ENCODE measurements at regions not wholly inside any gene's neighbourhood (a gene's known extent, or its start where the extent isn't known, plus 50 kb on each side); places are given as distances from the start of the nearest gene placed in this dataset.

DNA sequence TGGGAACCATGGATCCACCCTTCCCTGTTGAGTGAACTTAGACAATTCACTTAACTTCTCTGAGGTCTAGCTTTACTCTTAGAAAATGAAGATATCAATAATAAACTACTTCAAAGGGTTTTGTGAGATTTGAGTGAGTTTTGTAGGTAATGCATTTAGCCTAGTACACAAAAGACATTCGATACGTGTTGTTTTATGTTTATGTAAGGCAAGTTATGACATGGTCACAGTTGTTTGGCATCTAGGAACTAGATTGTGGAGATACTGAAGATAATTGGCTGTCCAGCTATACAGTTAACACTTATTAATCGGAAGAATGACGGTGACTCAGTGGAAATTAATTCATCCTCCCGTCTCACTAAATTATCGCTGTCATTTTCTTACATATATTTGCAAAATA lies 1781.1 kb upstream of the TENM3 start:
- Histone ChIP-seq H3K4me3 (no peak overlapping the region), H3K9me3 (no peaks in the 10 kb centered on the region), H3K36me3 (no peaks in the 10 kb centered on the region), H3K27me3 (no peaks in the 10 kb centered on the region)
- no peak for DNase-seq

DNA sequence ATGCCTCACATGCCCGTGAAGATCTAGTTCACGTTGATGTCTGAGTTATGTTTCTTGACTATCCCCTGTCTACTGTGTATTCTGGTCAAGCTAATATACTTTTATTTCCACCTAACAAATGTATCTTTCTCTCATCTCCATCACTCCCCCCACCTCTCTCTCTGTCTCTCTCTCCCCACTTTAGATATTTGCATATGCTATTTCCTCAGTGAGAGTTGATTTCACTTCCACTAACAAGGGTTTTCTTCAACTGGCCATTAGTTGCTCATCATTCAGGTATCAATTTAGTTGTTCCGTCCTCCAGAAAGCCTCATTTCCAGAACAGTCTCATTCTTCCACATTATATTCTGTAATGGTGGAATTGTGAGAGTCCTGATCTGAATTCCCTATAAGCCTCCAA lies 1777.8 kb upstream of the TENM3 start:
- H3K4me3 ChIP-seq: no peak overlapping the region

DNA sequence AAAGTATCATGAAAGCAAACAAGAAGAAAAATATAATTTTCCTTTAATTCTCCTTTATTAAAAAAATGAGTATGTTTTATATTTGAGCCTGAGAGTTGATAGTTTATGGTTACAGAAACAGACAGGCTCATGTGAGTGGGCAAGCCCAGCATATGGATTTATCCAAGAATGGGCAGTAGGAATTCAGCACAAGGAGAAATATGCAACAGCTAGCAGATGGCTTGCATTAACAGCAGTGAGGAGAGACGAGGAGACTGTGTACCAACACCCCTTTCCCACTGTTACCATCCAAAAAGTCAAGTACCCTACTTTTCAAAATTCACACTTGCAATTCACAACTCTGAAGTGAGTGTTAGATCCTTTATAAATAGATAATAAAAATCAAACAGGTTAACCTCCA lies 1760.2 kb upstream of the TENM3 start:
- Histone ChIP-seq H3K27me3 (no peaks in the 10 kb centered on the region), H3K36me3 (no peaks in the 10 kb centered on the region), H3K4me3 (no peak overlapping the region), H3K9me3 (no peaks in the 10 kb centered on the region)
- DNase-seq: no peak

More for the DNA sequence above, 1777.8 kb upstream of the TENM3 start:
- H3K36me3 ChIP-seq: no peaks in the 10 kb centered on the region
- H3K27me3 ChIP-seq: no peaks in the 10 kb centered on the region
- H3K9me3 ChIP-seq: no peaks in the 10 kb centered on the region
- no peak for DNase-seq

DNA sequence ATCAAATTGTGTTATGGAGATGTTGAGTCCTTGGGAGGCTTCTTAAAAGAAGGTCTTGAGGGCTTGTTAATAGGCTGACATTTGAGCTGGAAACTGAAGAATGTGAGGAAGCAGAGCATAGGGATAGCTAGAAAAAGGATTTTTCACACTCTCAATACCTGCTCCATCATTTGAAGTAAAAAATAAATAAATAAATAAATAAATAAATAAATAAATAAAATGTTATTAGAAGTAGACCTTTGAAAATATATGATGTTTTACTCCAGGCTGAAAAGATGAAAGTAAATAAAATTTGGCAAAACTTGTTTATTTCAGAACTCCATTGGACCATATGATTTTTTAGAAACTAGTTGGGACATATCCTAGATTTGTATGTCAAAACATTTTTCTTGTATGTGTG lies 1757.8 kb upstream of the TENM3 start:
- Histone ChIP-seq H3K4me3 (no peak overlapping the region), H3K27me3 (no peaks in the 10 kb centered on the region), H3K9me3 (no peaks in the 10 kb centered on the region), H3K36me3 (no peaks in the 10 kb centered on the region)
- DNase-seq: no peak

GRCh38 chr4:180486342-180486741 lies 1756.9 kb upstream of the TENM3 start:
- no peak for DNase-seq
- Histone ChIP-seq H3K9me3 (no peaks in the 10 kb centered on the region), H3K36me3 (no peaks in the 10 kb centered on the region), H3K27me3 (no peaks in the 10 kb centered on the region), H3K4me3 (no peak overlapping the region)

- H3K27me3 ChIP-seq: no peaks in the 10 kb centered on the region
- H3K9me3 ChIP-seq: no peaks in the 10 kb centered on the region
- DNase-seq: no peak
- no peak overlapping the region for H3K4me3 ChIP-seq
- H3K36me3 ChIP-seq: no peaks in the 10 kb centered on the region
Observed at GRCh38 chr4:180489787-180490186, 1753.4 kb upstream of the TENM3 start.

DNA sequence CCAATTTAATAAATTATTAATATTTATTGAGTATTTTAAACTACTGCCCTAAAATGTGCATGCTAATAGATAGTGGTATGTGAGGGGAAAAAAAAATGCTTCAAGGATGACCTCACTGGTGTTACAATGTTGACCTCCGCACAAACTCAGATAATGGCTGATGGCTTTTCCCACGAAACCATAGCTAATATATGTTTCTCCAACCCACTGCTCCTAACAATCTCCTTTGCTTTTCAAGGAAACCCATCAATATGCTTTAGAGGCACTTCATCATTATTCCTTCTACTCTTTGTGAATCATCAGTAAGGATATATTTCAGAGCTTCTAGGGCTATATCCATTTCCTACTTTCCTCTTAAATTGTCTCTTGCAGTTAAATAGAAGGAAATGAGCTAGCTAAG lies 1752.0 kb upstream of the TENM3 start:
- Histone ChIP-seq H3K4me3 (no peak overlapping the region), H3K36me3 (no peaks in the 10 kb centered on the region), H3K9me3 (no peaks in the 10 kb centered on the region), H3K27me3 (no peaks in the 10 kb centered on the region)
- no peak for DNase-seq

- no peaks in the 10 kb centered on the region for H3K9me3 ChIP-seq
- H3K36me3 ChIP-seq: no peaks in the 10 kb centered on the region
- DNase-seq: no peak
- H3K27me3 ChIP-seq: no peaks in the 10 kb centered on the region
- no peak overlapping the region for H3K4me3 ChIP-seq
Observed at GRCh38 chr4:180493299-180493698, 1749.9 kb upstream of the TENM3 start.

GRCh38 chr4:180500154-180500553 lies 1743.0 kb upstream of the TENM3 start:
- no peaks in the 10 kb centered on the region for H3K27me3 ChIP-seq
- H3K36me3 ChIP-seq: no peaks in the 10 kb centered on the region
- no peaks in the 10 kb centered on the region for H3K9me3 ChIP-seq
- DNase-seq: no peak
- H3K4me3 ChIP-seq: no peak overlapping the region

DNA sequence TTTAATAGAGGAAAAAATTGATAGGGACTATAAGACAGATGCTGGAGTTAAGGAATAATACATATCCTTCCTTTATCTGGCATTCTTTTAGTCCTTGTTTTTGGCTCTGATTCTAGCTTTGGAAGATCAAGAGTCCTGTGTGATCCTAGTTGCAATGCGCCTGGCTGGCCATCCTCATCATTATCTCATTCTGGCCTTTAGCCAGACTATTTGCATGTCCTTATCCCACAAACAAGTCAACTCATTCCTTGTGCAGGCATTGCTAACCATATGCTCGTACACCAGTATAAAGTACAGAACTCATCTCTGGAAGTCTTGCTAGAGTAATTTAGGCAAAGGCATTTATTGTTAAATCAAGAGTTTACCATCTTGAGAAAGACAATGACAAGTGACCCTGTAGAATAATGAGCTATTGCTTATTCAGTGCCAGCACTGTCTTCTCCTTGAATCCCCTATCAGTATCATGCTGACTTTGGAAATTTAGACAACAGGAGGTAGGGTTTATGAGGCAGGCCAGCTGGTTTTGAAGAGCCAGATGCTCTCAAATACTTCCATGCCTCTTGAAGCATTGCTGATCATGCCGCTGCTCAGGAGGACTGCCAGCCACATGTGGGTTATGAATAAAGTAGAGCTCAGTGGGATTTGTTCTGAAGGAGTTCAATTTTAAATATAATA lies 1730.3 kb upstream of the TENM3 start:
- Histone ChIP-seq H3K9me3 (no peaks in the 10 kb centered on the region), H3K4me3 (no peak overlapping the region), H3K27me3 (no peaks in the 10 kb centered on the region), H3K36me3 (no peaks in the 10 kb centered on the region)
- no peak for DNase-seq

- no peak overlapping the region for H3K4me3 ChIP-seq
- H3K36me3 ChIP-seq: no peaks in the 10 kb centered on the region
- H3K27me3 ChIP-seq: no peaks in the 10 kb centered on the region
- no peak for DNase-seq
- H3K9me3 ChIP-seq: no peaks in the 10 kb centered on the region
Observed at GRCh38 chr4:180518906-180519305, 1724.3 kb upstream of the TENM3 start.

DNA sequence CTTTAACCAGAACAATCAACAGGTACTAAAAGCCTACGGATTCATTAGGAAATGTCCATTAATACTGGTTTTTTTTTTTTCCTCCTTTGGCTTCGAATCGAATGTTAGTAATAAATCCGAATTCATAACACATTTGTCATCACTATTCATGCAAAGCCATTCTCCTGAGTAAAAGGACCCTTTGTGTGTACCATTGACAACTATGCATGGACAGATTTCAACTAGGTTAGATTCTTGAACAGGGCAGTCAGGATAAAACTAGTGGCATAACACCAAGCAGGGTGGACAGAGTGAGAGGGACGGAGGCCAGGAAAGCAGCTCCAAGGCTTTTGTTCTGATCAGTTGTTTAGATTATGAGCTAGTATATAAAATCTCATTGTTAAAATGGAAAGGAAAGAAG lies 1722.0 kb upstream of the TENM3 start:
- no peaks in the 10 kb centered on the region for H3K27me3 ChIP-seq

DNA sequence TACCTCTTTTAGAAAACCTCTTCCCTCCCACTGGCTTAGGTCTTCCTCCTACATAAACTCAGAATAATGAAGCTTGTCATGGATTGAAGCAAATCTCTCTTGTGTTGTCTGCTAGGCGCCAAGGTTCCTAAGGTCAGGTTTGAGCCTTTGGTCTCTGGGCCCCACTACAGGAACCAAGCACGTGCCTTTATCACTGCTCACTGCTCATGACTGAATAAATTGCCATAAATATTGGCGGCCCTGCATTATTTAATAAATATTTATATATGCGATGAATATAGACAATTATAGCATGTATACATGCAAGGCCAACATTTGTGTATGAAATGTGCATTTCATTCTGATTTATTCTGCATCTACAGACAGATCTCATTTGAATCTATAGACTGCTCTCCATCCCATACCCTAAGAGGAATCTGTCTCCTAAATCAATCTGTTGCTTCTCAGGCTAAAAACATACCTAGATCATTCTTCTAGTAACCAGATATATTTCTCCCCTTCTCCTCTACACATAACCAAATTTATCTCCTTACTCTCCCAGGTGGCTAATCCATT lies 1717.6 kb upstream of the TENM3 start:
- H3K4me3 ChIP-seq: no peak overlapping the region
- DNase-seq: no peak
- no peaks in the 10 kb centered on the region for H3K36me3 ChIP-seq
- H3K27me3 ChIP-seq: no peaks in the 10 kb centered on the region
- H3K9me3 ChIP-seq: no peaks in the 10 kb centered on the region

More for the DNA sequence above, 1722.0 kb upstream of the TENM3 start:
- Histone ChIP-seq H3K36me3 (no peaks in the 10 kb centered on the region), H3K9me3 (no peaks in the 10 kb centered on the region), H3K4me3 (no peak overlapping the region)
- DNase-seq: peak; percentile 30

GRCh38 chr4:180528003-180528402 lies 1715.2 kb upstream of the TENM3 start:
- H3K9me3 ChIP-seq: no peaks in the 10 kb centered on the region
- H3K27me3 ChIP-seq: no peaks in the 10 kb centered on the region
- H3K36me3 ChIP-seq: no peaks in the 10 kb centered on the region
- H3K4me3 ChIP-seq: no peak overlapping the region
- DNase-seq: no peak

- no peak for DNase-seq
- no peaks in the 10 kb centered on the region for H3K9me3 ChIP-seq
- no peaks in the 10 kb centered on the region for H3K36me3 ChIP-seq
Observed at GRCh38 chr4:180530787-180531186, 1712.4 kb upstream of the TENM3 start.

DNA sequence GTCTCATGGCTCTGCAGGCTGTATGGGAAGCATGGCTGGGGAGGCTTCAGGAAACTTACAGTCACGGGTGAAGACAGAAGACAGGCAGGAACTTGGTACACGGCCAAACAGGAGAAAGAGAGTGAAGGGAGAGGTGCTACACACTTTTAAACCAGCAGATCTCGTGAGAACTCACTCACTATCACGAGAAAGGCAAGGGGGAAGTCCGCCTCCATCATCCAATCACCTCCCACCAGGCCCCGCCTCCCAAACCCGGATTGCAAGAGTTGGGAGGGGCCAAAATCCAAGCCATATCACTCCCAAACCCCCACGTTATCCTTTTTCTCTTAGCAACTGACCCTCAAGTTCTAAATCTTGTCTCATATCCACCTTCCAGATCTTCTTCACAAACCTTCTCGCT lies 1710.5 kb upstream of the TENM3 start:
- DNase-seq: no peak
- no peaks in the 10 kb centered on the region for H3K36me3 ChIP-seq
- H3K9me3 ChIP-seq: no peaks in the 10 kb centered on the region
- no peaks in the 10 kb centered on the region for H3K27me3 ChIP-seq
- H3K4me3 ChIP-seq: no peak overlapping the region

More at GRCh38 chr4:180530787-180531186, 1712.4 kb upstream of the TENM3 start:
- H3K4me3 ChIP-seq: no peak overlapping the region
- no peaks in the 10 kb centered on the region for H3K27me3 ChIP-seq

DNA sequence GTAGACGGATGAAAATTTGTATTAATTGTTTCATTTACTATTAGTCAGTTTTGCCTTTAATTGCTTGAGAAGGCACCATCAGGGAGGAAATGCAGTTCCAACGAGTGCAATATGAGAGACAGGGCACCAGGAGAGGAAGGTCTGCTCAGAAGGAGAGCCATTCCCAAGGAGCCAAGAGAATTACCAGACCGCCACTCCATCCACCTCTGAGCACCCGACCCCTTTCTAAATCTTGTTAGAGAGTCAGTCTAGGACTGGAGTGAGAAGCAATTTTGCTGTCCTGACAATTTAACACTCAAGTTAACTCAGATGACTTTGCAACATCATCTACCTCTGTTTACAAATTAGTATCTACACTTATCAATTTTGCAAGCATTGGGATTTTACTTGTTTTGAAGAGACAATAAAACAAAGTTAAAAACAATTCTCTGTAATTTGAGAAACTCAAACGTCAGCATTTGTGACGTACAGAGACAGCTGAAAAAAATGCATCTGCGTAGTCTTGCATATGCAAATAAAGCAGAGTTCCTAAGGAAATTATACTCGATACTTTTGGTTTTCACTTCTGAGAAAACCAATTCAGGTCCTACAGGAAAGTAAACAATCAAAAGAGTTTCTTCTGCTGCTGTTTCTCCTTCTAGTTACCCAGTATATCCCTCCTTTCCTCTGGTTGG lies 1704.7 kb upstream of the TENM3 start:
- H3K27me3 ChIP-seq: no peaks in the 10 kb centered on the region
- H3K36me3 ChIP-seq: no peaks in the 10 kb centered on the region
- no peak overlapping the region for H3K4me3 ChIP-seq
- no peaks in the 10 kb centered on the region for H3K9me3 ChIP-seq
- no peak for DNase-seq

- no peaks in the 10 kb centered on the region for H3K9me3 ChIP-seq
- H3K27me3 ChIP-seq: no peaks in the 10 kb centered on the region
- DNase-seq: no peak
- H3K36me3 ChIP-seq: no peaks in the 10 kb centered on the region
- H3K4me3 ChIP-seq: no peak overlapping the region
Observed at GRCh38 chr4:180539284-180539683, 1703.9 kb upstream of the TENM3 start.

Measured in MG63 (cell line).